ENCODE measurements at regions not wholly inside any gene's neighbourhood (a gene's known extent, or its start where the extent isn't known, plus 50 kb on each side); places are given as distances from the start of the nearest gene placed in this dataset.
"Not testable (repeated sequence)": the region's sequence is repeated elsewhere in the genome, so short reads cannot be mapped to it uniquely, and the experiment has no call there.

DNA sequence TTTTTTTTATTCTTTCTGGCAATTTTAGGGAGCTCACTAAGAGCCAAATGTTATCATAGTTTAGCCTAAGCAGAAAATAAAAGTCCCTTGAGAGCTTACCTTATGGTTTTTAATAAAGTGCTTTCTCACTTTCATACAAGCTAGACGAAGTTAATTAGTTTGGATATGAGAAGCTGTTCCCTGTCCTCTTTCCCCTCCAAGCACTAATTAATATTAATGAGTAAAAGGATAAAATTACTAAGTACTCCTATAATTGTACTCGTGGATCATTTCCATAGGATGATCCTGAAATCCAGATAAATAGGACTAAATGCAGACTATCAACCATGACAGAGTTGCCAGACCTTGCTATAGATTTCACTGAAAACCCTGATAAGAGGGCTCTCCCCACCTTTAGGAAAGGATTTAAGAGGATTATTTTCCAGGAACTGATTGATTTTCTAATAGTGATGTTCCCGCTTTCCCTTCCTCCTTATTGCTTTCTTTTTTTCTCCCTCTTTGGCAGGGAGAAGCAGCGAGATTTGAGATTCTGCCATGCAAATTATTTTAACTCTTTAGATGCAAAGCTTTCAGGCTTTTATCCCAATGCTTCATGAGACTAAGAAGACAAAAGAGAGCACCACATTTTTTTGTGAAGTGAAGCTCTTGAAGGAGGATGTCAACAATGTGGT lies 58.3 kb upstream of the HECW1 start:
- DNase-seq, result no peak

DNA sequence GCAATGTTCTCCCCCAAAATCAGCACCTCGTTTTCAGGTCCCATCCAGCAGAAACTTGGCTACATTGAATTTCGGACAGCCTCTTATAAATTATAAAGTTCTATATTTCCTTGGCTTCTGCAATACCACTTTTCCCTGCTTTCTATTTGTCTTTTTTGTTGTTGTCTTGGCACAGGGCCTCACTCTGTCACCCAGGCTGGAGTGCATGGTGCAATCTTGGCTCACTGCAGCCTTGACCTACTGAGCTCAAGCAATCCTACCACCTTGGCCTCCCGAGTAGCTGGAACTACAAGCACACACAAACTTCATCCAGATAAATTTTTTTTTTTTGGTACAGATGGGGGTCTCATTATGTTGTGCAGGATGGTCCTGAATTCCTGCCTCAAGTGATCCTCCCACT lies 55.3 kb upstream of the HECW1 start:
- no peak for DNase-seq

DNA sequence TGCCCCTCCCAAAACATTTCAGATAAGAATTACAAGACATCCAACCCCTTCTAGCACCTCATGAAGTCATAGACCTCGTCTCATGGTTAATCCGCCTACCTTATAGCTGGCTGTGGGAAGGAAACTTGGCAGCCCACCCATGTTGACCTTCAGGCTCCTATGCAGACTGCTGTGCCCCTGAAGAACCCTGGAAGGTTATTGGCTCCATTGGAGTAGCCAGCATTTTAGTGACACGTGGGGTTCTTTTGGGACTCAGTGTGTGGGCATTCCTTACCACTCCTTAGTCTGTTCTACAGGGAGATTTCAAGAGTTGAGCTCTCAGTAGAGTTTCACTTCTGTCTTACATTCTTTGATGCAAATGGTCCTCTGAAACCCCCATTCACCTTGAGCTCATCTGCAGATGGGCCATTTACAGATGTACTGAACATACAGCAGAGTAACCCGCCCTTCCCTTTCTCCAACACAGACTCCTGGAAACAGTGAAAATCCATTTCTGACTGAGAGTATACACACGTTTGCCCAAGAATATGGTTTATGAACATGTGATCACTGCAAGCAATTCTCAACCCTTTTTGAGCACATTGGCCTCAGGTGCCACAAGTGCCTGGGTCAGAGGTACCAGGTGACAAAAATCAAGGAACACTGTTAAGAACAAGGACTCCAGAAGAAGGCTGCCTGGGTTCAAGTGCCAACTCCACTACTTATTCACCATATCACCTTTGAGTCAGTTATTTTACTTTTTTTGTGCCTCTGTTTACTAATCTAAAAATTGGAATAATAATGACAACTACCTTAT lies 54.0 kb upstream of the HECW1 start:
- peak; percentile 56 for DNase-seq

GRCh38 chr7:43059067-43059600 lies 53.3 kb upstream of the HECW1 start:
- not testable (repeated sequence) for DNase-seq
